ENCODE measurements at regions not wholly inside any gene's neighbourhood (a gene's known extent, or its start where the extent isn't known, plus 50 kb on each side); places are given as distances from the start of the nearest gene placed in this dataset.

GRCh38 chr1:220966041-220966440 is 86.8 kb downstream of the HLX start:
- TF ChIP-seq CTCF (conservative IDR thresholded peaks at IDR 0.05 in 1 of 2, IDR thresholded peaks at IDR 0.05 in 1 of 2; ENCODE audit: low read depth in 1 of 2, low read length in 2 of 2) (no peak), EZH2 (IDR thresholded peaks at IDR 0.05; ENCODE audit: low read length, missing control alignments) (no peak)
